HG02938 (cell line): ENCODE measurements at regions not wholly inside any gene's neighbourhood (a gene's known extent, or its start where the extent isn't known, plus 50 kb on each side); places are given as distances from the start of the nearest gene placed in this dataset.

ENCODE experiments used
- ATAC-seq: cut with Tn5 transposase; IDR thresholded peaks from one replicate; pipeline ENCODE4 v1.9.1; 2021; ENCODE audit warnings: mild to moderate bottlenecking, moderate library complexity; ENCODE audit not compliant: unreplicated experiment

DNA sequence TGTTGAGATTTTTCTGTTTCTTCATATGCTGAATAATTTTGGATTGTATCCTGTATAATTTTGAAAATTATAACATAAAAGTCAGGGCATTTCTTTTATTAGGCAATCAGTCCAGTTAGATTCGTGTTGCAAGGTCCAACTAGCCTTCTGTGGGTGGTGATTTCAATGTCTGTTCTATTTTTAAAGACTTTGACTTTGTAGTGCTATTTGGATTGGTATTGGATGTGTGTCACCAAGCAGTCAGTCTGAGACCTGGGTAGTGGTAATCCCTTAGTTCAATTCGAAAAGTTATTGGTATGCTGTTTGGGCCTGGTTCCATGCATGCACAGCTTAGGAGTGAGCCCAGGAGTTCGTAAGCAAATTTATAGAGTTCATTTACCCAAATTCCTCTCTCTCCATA lies 82.2 kb downstream of the EPDR1 start:
- no peak for ATAC-seq

DNA sequence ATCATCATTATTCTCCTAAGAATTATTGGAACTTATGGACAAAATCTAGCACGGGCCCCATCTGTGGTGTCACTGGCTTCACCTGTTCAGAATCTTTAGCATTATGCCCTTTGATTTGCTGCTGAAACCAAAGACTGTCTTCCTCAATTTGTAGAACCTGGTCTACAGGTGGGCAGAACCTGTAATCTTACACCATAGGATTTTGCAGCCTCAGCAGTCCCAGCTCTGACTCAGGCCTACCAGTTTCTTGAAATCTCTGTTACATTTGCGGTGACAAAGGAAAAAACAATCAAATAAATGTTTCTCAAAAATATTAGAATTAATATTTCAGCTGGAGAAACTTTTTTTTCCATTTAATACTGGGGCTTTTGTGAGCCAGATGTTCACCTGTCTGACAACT lies 86.1 kb downstream of the EPDR1 start:
- ATAC-seq, result no peak

DNA sequence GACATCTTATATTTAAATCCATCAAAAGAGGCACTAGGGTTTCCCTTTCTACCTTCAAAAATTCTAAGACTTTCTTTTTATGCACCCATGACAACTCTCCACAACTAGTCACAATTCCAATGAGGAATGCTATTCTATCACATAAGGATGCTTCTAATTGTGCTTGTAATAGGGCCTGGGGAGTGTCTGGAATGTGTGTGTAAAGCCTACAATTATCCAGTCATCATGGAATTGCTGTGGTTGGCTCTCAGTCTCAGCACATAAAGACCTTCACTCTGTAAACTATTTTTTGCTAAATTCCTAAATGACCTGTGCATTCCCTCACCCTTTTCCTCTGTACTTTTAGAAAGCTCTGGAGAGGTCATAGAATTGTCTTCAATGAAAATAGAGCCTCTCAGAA lies 86.7 kb downstream of the EPDR1 start:
- no peak for ATAC-seq

DNA sequence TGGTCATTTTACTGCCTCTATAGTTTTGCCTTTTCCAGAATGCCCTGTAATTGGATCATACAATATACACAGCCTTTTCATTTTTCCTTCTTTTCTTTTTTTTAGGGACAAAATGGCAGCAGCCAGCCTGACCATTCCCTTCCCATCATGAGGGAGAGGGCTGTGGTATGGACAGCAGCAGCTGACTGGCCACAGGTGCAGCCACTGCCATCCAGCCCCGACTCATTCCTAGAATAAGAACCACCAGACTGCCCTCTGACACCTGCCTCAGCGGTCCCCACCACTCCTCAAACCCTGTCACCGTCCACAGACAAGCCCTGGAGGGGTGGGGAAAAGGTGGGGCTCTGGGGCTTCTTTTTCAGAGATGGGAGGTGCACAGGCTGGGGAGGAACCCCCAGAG lies 92.8 kb downstream of the EPDR1 start:
- no peak for ATAC-seq

DNA sequence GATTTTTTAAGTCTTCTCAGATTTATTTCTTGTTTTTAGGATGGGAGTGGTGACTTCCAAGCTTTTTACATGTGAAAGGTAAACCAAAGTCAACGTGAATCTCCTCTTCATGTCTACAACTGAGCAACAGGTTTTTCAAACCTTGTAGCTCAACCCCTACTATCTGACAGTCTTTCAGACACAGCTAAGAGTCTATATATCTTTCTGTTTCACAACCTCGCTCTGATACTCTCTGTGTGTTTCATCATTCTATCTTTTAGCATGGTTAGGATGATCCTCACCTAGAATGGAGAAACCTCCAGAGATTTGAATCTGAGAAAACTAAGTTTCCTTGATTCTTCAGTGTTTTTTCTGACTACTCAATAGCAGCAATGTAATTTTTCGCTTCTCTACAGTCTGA lies 96.1 kb downstream of the EPDR1 start:
- ATAC-seq, result no peak

DNA sequence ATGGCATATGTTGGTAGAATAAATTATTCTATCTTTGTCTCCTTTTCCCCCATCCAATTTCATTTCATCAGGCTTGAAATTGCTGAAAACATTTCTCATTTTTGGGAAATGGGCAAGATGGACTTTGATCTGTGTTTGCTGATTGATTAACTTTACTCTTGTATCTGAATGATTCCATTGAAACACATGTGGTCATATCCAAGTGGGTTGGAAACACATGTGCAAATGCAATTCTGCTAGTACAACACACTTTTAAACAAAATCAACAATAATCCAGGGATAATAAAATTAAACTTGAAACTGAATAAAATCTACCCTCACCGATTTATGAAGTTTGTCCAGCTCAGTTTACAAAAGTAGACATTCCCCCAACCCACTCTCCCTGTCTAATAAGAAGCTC lies 96.9 kb downstream of the EPDR1 start:
- ATAC-seq, result no peak

DNA sequence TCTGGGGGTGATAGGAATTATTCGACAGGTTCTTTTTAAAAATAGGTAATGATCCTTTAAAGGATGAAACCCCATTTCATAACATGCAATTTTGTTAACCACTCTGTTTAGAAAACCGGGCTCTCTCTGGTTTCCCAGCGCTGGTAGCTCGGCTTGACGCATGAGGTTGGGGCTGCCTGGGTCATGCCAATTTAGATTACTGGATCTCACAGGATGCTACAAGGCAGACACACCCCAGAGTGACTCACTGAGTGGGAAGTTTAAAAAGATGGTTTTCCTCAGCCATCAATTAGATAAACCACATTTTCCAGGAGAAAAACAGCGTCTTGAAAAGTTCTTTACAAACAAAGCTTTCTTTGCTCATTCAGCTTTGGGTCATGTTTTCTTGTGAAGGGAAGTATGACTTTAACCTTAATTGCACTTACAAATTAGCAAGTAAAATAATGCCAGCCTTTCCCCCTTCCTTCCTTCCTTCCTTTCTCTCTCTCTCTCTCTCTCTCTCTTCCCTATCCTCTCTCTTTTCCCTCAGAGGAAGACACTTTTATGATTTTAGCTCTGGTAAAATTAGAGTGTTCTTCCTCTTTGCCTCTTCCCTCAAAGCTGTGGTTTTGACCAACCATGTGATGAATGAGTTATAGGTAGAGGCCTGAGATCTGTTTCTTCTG lies 99.8 kb downstream of the EPDR1 start:
- no peak for ATAC-seq

DNA sequence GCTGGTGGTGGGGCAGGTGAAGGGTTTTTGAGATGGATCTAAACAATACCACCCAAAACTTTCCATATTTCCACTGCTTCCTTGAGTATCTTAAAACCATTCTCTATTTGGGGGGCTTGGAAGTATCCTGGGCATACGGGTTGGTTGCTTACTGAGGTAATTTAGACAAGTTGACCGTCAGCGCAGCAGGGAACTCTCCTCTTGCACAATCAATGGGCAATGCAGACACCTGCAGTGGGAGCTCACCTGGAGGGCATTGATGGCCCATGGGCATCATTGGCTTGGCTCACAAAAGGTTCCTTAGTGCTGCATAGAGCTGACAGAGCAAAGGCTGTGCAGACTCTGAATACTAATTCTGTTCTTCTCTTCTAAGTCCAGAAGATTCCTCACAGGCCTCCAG lies 101.5 kb downstream of the EPDR1 start:
- no peak for ATAC-seq

DNA sequence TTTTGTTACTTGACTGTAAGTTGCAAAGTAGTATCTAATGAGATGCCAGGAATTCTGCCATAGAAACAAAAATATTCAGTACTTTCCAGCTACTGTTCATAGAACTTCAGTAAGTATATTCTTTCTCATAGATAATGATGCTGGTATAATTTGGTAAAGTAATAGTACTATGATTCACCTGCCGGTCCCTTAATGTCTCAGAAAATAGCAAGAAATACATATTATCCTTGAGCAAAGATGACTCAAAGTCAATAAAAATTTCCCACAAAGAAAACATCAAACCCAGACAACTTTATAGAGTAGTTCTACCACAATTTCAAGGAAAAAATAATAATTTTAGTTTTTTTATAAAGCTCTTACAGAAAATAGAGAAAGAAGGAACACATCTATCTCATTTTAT lies 105.4 kb downstream of the EPDR1 start:
- ATAC-seq, result no peak

DNA sequence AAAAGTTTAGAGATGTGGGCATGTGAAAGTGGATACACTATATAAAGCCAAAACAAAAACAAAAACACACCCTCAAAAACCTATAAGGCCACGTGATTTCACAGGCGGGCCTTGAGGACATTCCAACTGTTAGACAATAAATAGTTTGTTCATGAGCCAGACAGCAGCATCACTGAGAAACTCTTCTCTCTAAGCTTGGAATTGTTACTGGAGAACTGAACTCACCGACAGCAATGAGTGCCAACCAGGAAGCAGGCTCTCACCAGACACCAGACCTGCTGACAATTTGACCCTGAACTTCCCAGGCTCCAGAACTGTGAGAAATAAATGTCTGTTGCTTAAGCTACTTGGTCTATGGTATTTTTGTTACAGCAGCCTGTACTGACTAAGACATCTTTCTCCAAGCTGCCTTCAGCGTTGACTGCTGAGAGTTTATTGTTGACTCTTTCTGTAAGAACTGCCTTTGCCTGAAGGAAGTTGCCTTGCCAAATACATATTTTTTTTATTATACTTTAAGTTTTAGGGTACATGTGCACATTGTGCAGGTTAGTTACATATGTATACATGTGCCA lies 107.5 kb downstream of the EPDR1 start:
- ATAC-seq, result no peak

DNA sequence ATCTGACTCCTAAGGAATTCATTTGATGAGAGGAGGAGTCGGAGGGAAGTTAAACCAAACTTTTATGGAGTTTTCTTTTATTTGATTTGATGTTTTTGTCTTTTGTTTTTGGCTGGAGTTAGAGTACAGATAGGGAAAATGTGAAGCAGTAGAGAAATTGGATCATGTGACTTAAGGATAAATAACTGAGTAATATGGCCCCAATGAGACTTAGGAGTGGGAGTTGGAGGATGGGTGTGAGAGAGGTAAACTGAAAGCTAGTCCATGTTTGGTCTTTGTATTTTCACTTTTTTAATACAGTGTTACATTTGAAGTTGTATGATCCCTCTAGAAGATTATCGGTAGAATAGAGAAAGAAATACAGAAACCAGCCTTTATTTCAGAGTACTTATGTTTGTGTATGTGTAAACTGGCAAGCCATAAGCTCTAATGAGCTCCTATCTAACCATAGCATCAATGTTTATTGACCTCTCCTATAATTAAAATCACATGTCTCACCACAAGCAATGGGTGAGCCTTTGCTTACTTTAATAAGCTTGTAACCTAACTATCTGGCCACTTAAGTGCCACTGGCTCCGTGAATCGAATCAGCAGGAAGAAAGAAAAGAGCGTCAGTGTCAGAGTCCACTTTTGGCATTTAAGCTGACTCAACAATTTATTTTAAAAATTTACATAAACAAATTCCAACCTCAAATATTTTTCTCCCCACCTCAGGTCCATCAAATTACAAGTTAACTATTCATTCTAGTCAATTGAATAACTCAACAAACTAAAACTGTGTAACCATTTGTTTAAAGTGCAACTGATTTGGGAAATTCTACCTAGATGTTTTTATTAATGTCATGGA lies 113.8 kb downstream of the EPDR1 start:
- ATAC-seq, result no peak

DNA sequence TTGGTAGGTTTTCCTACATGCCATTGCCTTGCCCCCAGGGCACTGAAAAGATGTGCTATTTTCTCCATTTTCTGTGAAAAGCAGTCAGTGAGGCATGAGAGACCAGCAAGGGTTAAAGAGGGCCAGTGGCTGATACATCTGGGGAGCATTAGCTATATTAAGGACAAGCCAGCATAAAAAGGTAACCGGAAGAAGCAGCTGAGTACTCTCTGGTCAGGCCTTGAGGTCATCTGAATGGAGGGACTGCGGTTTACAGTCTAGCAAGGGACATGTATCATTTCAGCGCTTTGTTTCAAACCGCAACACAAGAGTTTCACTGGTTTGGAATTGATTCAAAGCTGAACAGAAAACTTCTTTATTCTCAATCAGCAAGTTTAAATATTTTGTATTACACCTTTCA lies 120.4 kb downstream of the EPDR1 start:
- ATAC-seq, result no peak

DNA sequence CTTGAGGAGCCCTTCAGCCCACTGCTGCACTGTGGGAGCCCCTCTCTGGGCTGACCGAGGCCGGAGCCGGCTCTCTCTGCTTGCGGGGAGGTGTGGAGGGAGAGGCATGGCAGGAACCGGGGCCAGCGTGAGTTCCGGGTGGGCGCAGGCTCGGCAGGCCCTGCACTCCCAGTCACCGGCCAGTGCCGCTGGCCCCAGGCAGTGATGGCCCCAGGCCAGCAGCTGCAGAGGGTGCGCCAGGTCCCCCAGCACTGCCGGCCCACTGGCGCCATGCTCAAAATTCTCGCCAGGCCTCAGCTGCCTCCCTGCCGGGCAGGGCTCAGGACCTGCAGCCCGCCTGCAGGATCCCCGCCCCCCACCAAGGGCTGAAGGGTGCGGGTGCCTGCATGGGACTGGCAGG lies 128.4 kb upstream of the STARD3NL start:
- ATAC-seq, result no peak

DNA sequence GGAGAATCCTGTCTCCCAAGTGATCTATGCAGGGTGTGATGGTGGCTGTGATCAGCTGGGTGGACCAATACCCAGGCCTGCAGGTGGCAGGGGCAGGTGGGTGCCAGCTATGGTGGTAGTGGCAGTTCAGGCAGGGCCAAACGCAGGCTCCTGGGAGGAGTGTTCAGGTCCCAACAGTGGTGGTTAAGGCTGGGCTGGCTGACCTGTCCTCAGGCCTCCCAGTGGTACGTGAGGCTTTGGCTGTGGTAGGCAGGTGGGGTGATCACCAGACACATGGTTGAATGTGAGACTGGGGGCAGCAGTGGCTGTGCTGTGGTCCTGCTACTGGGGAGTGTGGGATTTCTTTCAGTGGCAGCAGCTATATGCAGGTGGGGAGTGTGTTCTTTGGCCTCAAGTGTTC lies 126.7 kb upstream of the STARD3NL start:
- no peak for ATAC-seq

DNA sequence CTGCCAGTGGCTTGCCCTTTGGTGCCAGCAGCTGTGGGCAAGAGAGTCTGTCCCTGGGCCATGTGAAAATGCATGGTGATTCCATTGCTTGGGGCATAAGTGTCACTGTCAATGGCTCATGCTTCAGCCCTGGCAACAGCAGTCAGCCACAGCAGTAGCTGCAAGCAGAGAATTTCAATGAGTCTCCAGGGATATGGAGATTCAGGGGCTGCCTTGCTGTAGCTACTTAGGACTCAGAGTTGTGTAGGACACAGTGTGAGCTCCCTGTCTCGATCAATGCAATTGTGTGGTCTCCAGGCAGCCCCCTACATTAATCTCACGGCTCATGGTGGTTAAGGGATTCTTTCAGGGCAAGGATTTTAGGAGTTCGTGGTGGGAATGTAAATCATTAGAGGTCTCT lies 126.3 kb upstream of the STARD3NL start:
- ATAC-seq, result no peak

DNA sequence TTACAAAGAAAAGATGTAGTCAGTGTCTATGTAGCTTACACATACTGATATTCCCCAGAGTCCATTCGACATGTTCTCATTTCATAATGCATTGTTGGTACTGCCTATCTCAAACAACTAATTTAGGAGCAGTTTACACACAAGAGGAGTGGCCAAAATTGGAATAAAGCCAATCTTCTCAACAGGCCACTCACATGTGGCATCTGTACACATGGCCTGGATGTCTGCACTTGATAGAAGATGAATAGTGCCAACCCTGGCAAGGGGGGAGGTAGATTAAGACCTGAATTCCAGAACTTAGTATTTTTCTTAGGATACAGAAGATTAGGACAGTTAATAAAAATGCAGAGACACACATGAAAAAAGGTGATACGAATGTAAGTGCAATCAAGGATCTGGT lies 125.3 kb upstream of the STARD3NL start:
- ATAC-seq, result no peak

DNA sequence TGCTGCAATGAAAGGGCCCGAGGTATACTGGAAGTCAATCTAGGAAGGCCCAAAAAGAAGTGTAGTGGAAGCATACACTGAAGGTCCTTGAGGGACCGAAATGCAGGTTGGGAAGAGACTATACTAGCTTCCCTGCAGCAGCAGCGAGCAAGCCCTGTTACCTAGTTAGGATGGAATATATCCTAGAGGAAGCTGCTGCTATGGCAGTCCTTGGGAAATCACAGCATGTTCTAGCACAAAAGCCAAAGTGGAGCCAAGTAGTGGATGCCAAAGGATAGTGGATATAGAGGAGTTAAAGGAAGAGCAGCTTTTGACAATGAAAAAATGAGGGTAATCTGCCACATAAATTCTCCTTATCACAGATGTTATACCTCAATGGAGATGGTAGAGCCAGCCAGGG lies 123.8 kb upstream of the STARD3NL start:
- ATAC-seq, result no peak

DNA sequence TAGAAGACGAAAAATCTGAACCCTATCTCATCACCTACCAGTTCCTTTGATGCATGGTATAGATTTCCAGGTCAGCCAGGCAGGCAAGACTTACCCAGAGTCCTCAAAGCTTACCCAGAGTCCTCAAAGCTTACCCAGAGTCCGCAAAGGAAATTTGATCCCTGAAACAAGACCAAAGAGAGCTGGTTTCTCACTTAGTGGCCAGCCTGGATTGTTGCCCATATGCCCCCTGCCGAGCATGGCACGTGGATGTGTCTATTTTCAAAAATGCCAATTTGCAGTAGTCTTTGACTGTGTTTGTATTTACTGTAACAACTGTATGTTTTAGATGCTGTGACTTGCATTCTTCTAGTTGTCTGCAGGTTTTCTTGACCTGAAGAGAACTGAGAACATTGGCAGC lies 120.2 kb upstream of the STARD3NL start:
- no peak for ATAC-seq

DNA sequence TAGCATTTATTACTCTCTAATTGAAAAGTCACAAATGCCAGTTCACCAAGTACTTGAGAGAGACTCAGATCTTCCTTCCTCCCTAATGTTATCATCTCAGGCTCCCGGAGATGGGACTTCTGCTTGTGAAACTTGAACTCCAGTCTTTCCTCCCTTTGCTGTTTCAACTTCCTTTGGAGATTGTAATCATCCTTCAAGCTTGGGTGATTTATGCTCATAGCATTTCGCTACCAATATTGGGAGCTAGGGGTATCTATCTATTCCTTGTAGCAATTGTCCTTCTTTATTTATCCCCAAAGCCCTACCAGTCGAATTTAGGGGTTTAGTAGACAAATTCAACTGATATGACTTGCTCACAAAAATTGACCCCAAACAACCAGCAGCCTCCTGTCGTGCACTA lies 117.9 kb upstream of the STARD3NL start:
- no peak for ATAC-seq

DNA sequence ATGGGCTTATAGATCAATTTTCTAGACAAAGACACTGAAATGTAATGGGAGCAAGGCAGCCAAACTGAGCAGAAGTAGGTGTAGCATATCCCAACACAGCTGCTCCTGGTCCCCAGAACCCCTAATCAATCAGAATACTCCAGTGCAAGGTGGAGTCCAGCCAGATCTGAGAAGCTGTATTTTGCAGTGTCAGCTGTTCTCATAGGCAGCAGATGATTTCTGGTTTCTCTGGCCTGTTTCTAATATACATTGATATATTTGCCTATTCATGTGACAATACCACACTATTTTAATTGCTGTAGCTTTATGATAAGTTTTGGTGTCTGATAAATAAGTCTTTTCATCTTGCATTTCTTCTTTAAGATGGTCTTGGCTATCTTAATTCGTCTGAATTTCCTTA lies 117.4 kb upstream of the STARD3NL start:
- ATAC-seq, result no peak

DNA sequence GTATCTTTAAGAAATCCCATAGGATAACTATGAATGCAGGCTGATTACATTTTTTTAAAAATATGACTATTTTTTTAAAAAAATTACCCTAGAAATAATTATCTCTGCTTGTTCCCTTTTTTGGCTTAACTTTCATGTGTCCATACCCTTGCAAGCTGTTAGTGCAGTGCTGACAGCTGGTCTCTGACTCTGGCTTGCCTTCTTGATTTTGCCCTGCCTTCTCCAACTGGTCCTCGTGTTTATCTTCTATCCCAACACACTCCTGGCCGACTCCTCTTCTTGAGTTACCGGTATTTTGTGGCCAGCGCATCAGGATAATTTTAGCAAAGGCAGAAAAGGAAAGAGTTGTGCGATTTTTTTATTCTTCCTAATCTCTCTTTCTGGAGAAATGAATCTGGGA lies 111.7 kb upstream of the STARD3NL start:
- ATAC-seq, result no peak

DNA sequence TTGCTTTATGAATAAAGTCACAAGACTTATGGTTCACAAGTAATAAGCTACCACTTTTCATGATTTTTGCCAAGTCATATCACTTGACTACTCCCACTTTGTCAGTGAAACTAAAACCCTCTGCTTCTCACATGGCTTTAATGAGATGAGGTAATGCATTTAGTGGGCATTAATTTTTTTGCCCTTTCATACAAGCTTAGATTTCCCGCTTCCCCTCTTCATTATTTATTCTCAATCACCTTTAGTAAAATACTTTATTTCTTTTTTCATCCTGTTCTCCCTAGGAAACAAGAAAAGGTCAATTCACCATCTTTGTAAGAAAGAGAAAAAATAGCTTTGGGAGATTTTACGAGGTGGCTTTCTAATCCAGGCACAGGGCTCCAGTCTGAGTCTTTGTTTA lies 109.6 kb upstream of the STARD3NL start:
- ATAC-seq, result no peak
